ENCODE measurements at regions not wholly inside any gene's neighbourhood (a gene's known extent, or its start where the extent isn't known, plus 50 kb on each side); places are given as distances from the start of the nearest gene placed in this dataset.

DNA sequence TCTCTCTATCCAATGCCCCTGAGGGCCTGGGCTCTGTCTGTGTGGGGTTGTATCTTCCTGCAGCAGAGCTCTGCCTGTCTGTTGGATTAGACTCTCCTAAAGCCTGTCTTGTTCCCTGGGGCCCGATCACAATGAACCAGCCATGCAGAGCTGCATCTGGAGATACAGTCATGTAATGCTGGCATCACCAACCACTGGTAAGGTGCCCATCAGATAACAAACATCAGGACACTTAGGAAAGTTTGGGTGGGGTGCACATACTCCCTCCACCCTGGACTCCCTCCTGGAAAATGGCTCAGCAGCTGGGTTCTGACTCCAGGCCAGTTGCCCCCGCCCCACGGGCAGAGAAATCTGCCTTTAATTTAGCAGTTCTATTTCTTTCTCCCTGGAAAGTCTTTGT is 61.3 kb upstream of the BRD7 start:
- no peak overlapping the region for H3K4me3 ChIP-seq
- ATAC-seq (ENCODE audit: insufficient number of reproducible peaks, low FRiP score, low read depth): no peak
- H3K4me1 ChIP-seq (ENCODE audit: control insufficient read depth in 1 of 2, low read depth in 2 of 2): no peaks in the 10 kb centered on the region
- no peaks in the 10 kb centered on the region for H3K27me3 ChIP-seq (replicated peaks; ENCODE audit: insufficient read depth)
- no peaks in the 10 kb centered on the region for H3K9me3 ChIP-seq
- no peak for DNase-seq (ENCODE audit: low spot score)
- H3K36me3 ChIP-seq: no peaks in the 10 kb centered on the region
- TF ChIP-seq, protein P1, sequence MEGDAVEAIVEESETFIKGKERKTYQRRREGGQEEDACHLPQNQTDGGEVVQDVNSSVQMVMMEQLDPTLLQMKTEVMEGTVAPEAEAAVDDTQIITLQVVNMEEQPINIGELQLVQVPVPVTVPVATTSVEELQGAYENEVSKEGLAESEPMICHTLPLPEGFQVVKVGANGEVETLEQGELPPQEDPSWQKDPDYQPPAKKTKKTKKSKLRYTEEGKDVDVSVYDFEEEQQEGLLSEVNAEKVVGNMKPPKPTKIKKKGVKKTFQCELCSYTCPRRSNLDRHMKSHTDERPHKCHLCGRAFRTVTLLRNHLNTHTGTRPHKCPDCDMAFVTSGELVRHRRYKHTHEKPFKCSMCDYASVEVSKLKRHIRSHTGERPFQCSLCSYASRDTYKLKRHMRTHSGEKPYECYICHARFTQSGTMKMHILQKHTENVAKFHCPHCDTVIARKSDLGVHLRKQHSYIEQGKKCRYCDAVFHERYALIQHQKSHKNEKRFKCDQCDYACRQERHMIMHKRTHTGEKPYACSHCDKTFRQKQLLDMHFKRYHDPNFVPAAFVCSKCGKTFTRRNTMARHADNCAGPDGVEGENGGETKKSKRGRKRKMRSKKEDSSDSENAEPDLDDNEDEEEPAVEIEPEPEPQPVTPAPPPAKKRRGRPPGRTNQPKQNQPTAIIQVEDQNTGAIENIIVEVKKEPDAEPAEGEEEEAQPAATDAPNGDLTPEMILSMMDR (IDR thresholded peaks at IDR 0.05): no peak
- H3K27ac ChIP-seq: no peak overlapping the region

DNA sequence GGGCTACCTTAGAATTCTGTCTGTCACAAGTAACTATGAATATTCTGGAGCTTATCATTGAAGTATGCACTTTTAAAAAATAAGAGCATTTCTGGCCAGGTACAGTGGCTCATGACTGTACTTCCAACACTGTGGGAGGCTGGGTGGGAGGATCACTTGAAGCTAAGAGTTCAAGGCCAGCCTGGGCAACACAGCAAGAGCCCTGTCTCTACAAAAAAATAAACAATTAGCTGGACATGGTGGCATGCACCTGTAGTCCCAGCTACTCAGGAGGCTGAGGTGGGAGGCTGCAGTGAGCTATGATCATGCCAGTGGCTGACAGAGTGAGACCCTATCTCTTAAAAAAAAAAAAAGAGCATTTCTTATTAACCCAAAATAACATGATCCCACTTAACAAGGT is 60.0 kb upstream of the BRD7 start:
- Histone ChIP-seq H3K36me3 (no peaks in the 10 kb centered on the region), H3K27ac (no peak overlapping the region), H3K4me1 (ENCODE audit: control insufficient read depth in 1 of 2, low read depth in 2 of 2) (no peaks in the 10 kb centered on the region), H3K27me3 (replicated peaks; ENCODE audit: insufficient read depth) (no peaks in the 10 kb centered on the region), H3K9me3 (no peaks in the 10 kb centered on the region), H3K4me3 (no peak overlapping the region)
- no peak for ATAC-seq (ENCODE audit: insufficient number of reproducible peaks, low FRiP score, low read depth)
- no peak for DNase-seq (ENCODE audit: low spot score)
- TF ChIP-seq, protein P1 (IDR thresholded peaks at IDR 0.05): no peak

DNA sequence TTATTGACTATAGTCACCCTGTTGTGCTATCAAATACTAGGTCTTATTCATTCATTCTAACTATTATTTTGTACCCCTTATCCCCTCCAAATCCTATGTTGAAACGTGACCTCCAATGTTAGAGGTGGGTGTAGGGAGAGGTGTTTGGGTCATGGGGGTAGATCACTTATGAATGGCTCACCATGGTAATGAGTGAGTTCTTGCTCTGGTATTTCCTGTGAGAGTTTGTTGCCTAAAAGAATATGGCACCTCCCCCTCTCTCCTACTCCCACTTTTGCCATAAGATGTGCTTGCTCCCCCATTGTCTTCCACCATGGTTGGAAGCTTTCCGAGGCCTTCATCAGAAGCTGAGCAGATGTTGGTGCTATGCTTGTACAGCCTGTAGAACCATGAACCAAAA is 59.3 kb upstream of the BRD7 start:
- Histone ChIP-seq H3K36me3 (no peaks in the 10 kb centered on the region), H3K4me1 (ENCODE audit: control insufficient read depth in 1 of 2, low read depth in 2 of 2) (no peaks in the 10 kb centered on the region), H3K27me3 (replicated peaks; ENCODE audit: insufficient read depth) (no peaks in the 10 kb centered on the region), H3K27ac (no peak overlapping the region), H3K9me3 (no peaks in the 10 kb centered on the region), H3K4me3 (no peak overlapping the region)
- TF ChIP-seq, protein P1 (IDR thresholded peaks at IDR 0.05): no peak
- ATAC-seq (ENCODE audit: insufficient number of reproducible peaks, low FRiP score, low read depth) (no peak), DNase-seq (ENCODE audit: low spot score) (no peak)

DNA sequence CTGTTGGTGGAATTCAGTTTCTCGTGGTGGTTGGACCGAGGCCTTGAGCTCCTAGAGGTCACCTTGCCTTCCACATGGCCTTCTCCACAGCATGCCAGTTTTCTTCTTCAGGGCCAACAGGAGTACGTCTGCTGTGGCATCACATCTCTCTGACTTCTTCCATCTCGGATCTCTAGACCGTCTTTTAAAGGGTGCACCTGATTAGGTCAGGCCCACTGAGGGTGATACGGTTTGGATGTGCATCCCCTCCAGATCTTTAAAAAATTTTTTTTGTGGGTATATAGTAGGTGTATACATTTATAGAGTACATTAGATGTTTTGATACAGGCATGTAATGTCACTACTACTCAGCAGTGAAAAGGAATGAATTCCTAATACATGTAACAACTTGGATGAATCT is 58.3 kb upstream of the BRD7 start:
- ATAC-seq (ENCODE audit: insufficient number of reproducible peaks, low FRiP score, low read depth) (no peak), DNase-seq (ENCODE audit: low spot score) (no peak)
- Histone ChIP-seq H3K9me3 (no peaks in the 10 kb centered on the region), H3K27me3 (replicated peaks; ENCODE audit: insufficient read depth) (no peaks in the 10 kb centered on the region), H3K36me3 (no peaks in the 10 kb centered on the region), H3K27ac (no peak overlapping the region), H3K4me1 (ENCODE audit: control insufficient read depth in 1 of 2, low read depth in 2 of 2) (no peaks in the 10 kb centered on the region), H3K4me3 (no peak overlapping the region)
- TF ChIP-seq, protein P1 (IDR thresholded peaks at IDR 0.05): no peak

DNA sequence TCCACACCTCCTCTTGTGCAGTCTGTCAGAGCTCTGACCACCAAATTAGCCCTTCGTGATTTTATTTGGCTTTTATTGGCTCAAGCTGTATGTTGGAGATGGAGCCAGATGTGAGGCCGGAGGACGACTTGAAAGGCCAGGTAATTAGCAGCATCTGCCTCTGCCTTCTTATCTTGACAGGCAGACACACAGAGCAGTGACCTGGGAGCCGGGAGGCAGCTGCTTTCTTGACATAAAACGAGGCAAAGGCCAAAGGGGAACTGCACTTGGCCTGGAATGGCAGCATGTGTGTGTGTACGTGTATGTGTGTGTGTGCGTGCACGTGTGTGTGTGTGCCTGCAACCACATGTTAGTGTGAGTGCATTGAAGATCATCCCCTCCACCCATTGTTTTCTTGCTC is 56.9 kb upstream of the BRD7 start:
- no peak overlapping the region for H3K27ac ChIP-seq
- H3K4me3 ChIP-seq: no peak overlapping the region
- no peaks in the 10 kb centered on the region for H3K4me1 ChIP-seq (ENCODE audit: control insufficient read depth in 1 of 2, low read depth in 2 of 2)
- H3K27me3 ChIP-seq (replicated peaks; ENCODE audit: insufficient read depth): no peaks in the 10 kb centered on the region
- H3K9me3 ChIP-seq: no peaks in the 10 kb centered on the region
- TF ChIP-seq, protein P1 (IDR thresholded peaks at IDR 0.05): no peak
- DNase-seq (ENCODE audit: low spot score) (no peak), ATAC-seq (ENCODE audit: insufficient number of reproducible peaks, low FRiP score, low read depth) (no peak)
- no peaks in the 10 kb centered on the region for H3K36me3 ChIP-seq

Data from thoracic aorta (tissue), 2 donors.